DMS53 treated with DMSO at 0.1 percent for 48 hours (cell line): ENCODE measurements at regions not wholly inside any gene's neighbourhood (a gene's known extent, or its start where the extent isn't known, plus 50 kb on each side); places are given as distances from the start of the nearest gene placed in this dataset.
"Not testable (repeated sequence)": the region's sequence is repeated elsewhere in the genome, so short reads cannot be mapped to it uniquely, and the experiment has no call there.

ENCODE experiments used
- DNase-seq: peaks from one replicate; lab custom pipeline; 2025; ENCODE audit not compliant: unreplicated experiment; lab: John Stamatoyannopoulos, UW

- DNase-seq, result no peak
Observed at GRCh38 chr14:98926146-98926545, 345.9 kb downstream of the BCL11B start.

GRCh38 chr14:98926801-98927200 is 345.2 kb downstream of the BCL11B start:
- no peak for DNase-seq

GRCh38 chr14:98927986-98928385 is 344.0 kb downstream of the BCL11B start:
- no peak for DNase-seq

- DNase-seq, result no peak
Observed at GRCh38 chr14:98928418-98928817, 343.6 kb downstream of the BCL11B start.

- no peak for DNase-seq
Observed at GRCh38 chr14:98931126-98931525, 340.9 kb downstream of the BCL11B start.

- DNase-seq, result no peak
Observed at GRCh38 chr14:98931911-98932310, 340.1 kb downstream of the BCL11B start.

GRCh38 chr14:98932431-98933325 is 339.3 kb downstream of the BCL11B start:
- no peak for DNase-seq

- not testable (repeated sequence) for DNase-seq
Observed at GRCh38 chr14:98934569-98934968, 337.4 kb downstream of the BCL11B start.

- no peak for DNase-seq
Observed at GRCh38 chr14:98935921-98936320, 336.1 kb downstream of the BCL11B start.

GRCh38 chr14:98937021-98937420 is 335.0 kb downstream of the BCL11B start:
- no peak for DNase-seq

- DNase-seq, result no peak
Observed at GRCh38 chr14:98937712-98938505, 334.1 kb downstream of the BCL11B start.

GRCh38 chr14:98940693-98941437 is 331.1 kb downstream of the BCL11B start:
- DNase-seq, result no peak

GRCh38 chr14:98941481-98941880 is 330.5 kb downstream of the BCL11B start:
- DNase-seq, result no peak

GRCh38 chr14:98943907-98944306 is 328.1 kb downstream of the BCL11B start:
- no peak for DNase-seq

- DNase-seq, result no peak
Observed at GRCh38 chr14:98944989-98945388, 327.0 kb downstream of the BCL11B start.

GRCh38 chr14:98945611-98946570 is 326.1 kb downstream of the BCL11B start:
- DNase-seq, result no peak

GRCh38 chr14:98946940-98947339 is 325.1 kb downstream of the BCL11B start:
- no peak for DNase-seq

- no peak for DNase-seq
Observed at GRCh38 chr14:98947911-98948595, 323.9 kb downstream of the BCL11B start.

- no peak for DNase-seq
Observed at GRCh38 chr14:98949051-98949450, 322.9 kb downstream of the BCL11B start.
